Activated CD8-positive, alpha-beta memory T cell treated with anti-CD3 and anti-CD28 coated beads, Interleukin-2, amount 10 ng/mL, durations not matched to agents 7 days and 5 days (primary cell): ENCODE measurements at regions not wholly inside any gene's neighbourhood (a gene's known extent, or its start where the extent isn't known, plus 50 kb on each side); places are given as distances from the start of the nearest gene placed in this dataset.
A peak's percentile ranks its signal among the peaks of the same experiment; 100 is the strongest.

Source experiments
- ATAC-seq: fragments of 150-1000 bp; cut with Tn5 transposase; one replicate; pipeline ENCODE4 v1.10.0; 2021; ENCODE audit warnings: moderate library complexity
- CTCF ChIA-PET: fragments of 350-600 bp; sonication (Branson Sonifier 250); formaldehyde crosslinking; loops from one replicate; lab custom pipeline; 2021; ENCODE audit warnings: antibody characterized with exemption; lab: Charles Lee
- DNase-seq: peaks from one replicate; pipeline ENCODE4 v3.0.0-alpha.2; 2020
- H3K27ac Mint-ChIP-seq: one replicate; pipeline ENCODE4 v1.8.0; 2021; ENCODE audit warnings: mild to moderate bottlenecking, mixed read lengths
- H3K27me3 Mint-ChIP-seq: one replicate; pipeline ENCODE4 v1.8.0; 2021; ENCODE audit warnings: mixed read lengths
- H3K36me3 Mint-ChIP-seq: one replicate; pipeline ENCODE4 v1.8.0; 2021; ENCODE audit warnings: mild to moderate bottlenecking, mixed read lengths
- H3K4me1 Mint-ChIP-seq: one replicate; pipeline ENCODE4 v1.8.0; 2021; ENCODE audit warnings: mixed read lengths
- H3K4me3 Mint-ChIP-seq: one replicate; pipeline ENCODE4 v1.8.0; 2021; ENCODE audit warnings: mild to moderate bottlenecking, moderate library complexity, mixed read lengths
- H3K9me3 Mint-ChIP-seq: one replicate; pipeline ENCODE4 v1.8.0; 2022; ENCODE audit warnings: low read depth, mixed read lengths

GRCh38 chrX:20479896-20480295 lies 213.2 kb upstream of the RPS6KA3 start:
- H3K27me3 Mint-ChIP-seq = peaks cover 6% of the 10 kb centered on the region
- H3K4me3 Mint-ChIP-seq = no peak overlapping the region
- DNase-seq (no peak), ATAC-seq (no peak)
- no peak overlapping the region for H3K27ac Mint-ChIP-seq
- no peaks in the 10 kb centered on the region for H3K4me1 Mint-ChIP-seq
- H3K36me3 Mint-ChIP-seq = peaks cover 1% of the 10 kb centered on the region
- H3K9me3 Mint-ChIP-seq = no peaks in the 10 kb centered on the region
- CTCF ChIA-PET = no interaction called here

DNA sequence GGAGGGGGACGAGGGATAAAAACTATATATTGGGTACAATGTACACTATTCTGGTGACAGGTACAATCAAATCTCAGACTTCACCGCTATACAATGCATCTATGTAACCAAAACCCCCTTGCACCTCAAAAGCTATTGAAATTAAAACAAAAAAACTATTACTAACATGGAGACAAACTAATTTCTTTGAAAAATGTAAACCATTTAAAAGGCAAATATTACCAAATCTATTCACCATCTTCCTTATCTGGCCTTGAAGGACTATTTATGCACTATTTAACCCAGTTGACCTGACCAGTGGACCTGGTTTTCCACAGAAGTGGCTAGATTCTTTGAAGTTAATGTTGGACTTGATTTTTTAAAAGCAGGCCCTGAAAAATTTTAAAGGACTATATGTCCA lies 212.3 kb upstream of the RPS6KA3 start:
- Mint-ChIP-seq H3K4me3 (no peak overlapping the region), H3K27me3 (peaks cover 6% of the 10 kb centered on the region), H3K9me3 (no peaks in the 10 kb centered on the region), H3K4me1 (no peaks in the 10 kb centered on the region), H3K27ac (no peak overlapping the region), H3K36me3 (peaks cover 1% of the 10 kb centered on the region)
- DNase-seq (no peak), ATAC-seq (no peak)
- CTCF ChIA-PET = no interaction called here

DNA sequence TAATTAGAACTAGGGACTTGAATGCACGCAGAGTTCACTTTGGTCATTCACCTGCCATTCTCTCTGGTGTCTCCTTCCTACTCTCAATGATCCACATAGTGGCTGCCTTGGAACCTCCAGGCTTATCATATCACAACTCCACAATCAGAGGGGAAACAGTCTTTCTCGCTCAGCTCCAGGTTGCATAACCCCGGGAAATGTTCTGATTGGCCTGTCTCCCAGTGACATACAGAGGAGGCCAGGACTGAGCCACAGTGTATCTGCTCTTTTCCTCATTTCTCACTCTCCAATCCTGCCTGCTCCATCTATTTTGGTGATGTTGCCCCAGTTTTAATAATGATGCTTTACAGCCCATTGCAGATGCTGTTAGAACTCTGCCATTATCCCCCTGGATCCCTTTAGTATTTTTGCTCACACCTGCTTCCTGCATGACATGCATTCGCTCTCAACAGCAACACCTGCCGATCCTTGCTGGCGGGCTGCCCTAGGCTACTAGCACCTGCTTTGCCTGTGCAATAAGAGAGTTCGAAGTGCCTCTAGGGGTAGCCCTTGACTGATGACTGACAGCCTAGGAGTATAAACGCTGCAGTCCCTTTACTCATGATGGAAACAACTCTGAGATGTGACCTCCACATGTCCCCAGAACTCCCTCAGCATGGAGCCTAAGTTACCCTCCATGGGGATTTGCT lies 211.3 kb upstream of the RPS6KA3 start:
- DNase-seq (no peak), ATAC-seq (no peak)
- Mint-ChIP-seq H3K4me3 (no peak overlapping the region), H3K9me3 (no peaks in the 10 kb centered on the region), H3K36me3 (peaks cover 1% of the 10 kb centered on the region), H3K27ac (no peak overlapping the region), H3K4me1 (no peaks in the 10 kb centered on the region), H3K27me3 (peaks cover 6% of the 10 kb centered on the region)
- CTCF ChIA-PET = no interaction called here

GRCh38 chrX:20477219-20477618 lies 210.5 kb upstream of the RPS6KA3 start:
- CTCF ChIA-PET = no interaction called here
- no peaks in the 10 kb centered on the region for H3K4me1 Mint-ChIP-seq
- no peaks in the 10 kb centered on the region for H3K9me3 Mint-ChIP-seq
- peaks cover 1% of the 10 kb centered on the region for H3K36me3 Mint-ChIP-seq
- peaks cover 6% of the 10 kb centered on the region for H3K27me3 Mint-ChIP-seq
- no peak for ATAC-seq
- no peak overlapping the region for H3K4me3 Mint-ChIP-seq
- DNase-seq = no peak
- no peak overlapping the region for H3K27ac Mint-ChIP-seq

- Mint-ChIP-seq H3K4me1 (no peaks in the 10 kb centered on the region), H3K27ac (no peak overlapping the region), H3K4me3 (no peak overlapping the region), H3K27me3 (no peaks in the 10 kb centered on the region), H3K9me3 (no peaks in the 10 kb centered on the region), H3K36me3 (no peaks in the 10 kb centered on the region)
- ATAC-seq = no peak
- CTCF ChIA-PET = interaction anchor here (1.4 kb wide), 1 partner anchor 14 kb away, joined by 3 read pairs; no protein-coding TSS in a partner anchor
- DNase-seq = no peak
Observed at GRCh38 chrX:20472620-20473258, 206.0 kb upstream of the RPS6KA3 start.

- Mint-ChIP-seq H3K36me3 (no peaks in the 10 kb centered on the region), H3K27ac (no peak overlapping the region), H3K4me3 (no peak overlapping the region), H3K4me1 (no peaks in the 10 kb centered on the region), H3K27me3 (no peaks in the 10 kb centered on the region), H3K9me3 (no peaks in the 10 kb centered on the region)
- ATAC-seq (no peak), DNase-seq (no peak)
- CTCF ChIA-PET = interaction anchor here (1.4 kb wide), 1 partner anchor 15 kb away, joined by 3 read pairs; no protein-coding TSS in a partner anchor
Observed at GRCh38 chrX:20472148-20472547, 205.4 kb upstream of the RPS6KA3 start.

GRCh38 chrX:20471483-20471882 lies 204.8 kb upstream of the RPS6KA3 start:
- Mint-ChIP-seq H3K4me3 (no peak overlapping the region), H3K9me3 (no peaks in the 10 kb centered on the region), H3K27ac (no peak overlapping the region), H3K27me3 (no peaks in the 10 kb centered on the region), H3K36me3 (no peaks in the 10 kb centered on the region), H3K4me1 (no peaks in the 10 kb centered on the region)
- DNase-seq (no peak), ATAC-seq (no peak)
- CTCF ChIA-PET = interaction anchor here (1.4 kb wide), 1 partner anchor 15 kb away, joined by 3 read pairs; no protein-coding TSS in a partner anchor

DNA sequence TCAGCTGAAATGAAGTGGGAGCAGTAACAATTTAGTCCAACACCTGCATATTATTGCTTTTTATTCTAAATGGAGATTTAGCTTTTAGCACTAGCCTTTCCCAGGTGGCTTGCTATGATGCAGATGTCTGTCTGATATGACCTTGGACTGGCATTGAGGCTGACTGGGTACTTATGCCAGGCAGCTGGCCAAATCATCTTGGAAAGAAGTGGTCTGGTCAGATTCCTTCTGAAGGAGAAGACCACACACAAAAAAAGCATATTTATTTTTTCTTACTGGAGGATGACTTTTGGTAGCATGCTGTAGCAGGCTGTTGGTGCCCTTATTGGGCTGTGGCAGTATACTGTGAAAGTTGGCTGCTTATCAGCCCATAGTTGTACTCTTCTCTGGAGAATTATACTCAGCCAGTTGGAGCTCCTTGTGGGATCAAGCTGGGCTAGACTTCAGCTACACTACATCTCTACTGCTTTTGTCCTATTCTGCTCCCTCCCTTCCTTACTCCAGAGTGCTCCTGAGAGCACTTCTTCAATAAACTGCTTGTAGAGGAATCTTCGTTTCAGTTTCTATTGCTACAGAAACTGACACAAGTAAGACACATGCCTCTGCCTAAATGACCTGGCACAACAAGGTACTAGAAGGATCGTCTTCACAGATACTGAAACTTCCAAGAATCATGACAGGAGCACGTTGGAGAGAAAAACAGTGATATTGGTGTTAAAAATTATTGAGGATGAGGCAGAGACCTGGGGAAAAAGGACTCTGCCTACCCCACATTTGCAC lies 196.8 kb upstream of the RPS6KA3 start:
- H3K36me3 Mint-ChIP-seq = peaks cover 8% of the 10 kb centered on the region
- H3K27ac Mint-ChIP-seq = peak overlapping the region; percentile 6
- peak overlapping the region; percentile 25 for H3K4me3 Mint-ChIP-seq
- no peaks in the 10 kb centered on the region for H3K9me3 Mint-ChIP-seq
- H3K4me1 Mint-ChIP-seq = peaks cover 27% of the 10 kb centered on the region
- H3K27me3 Mint-ChIP-seq = peaks cover 9% of the 10 kb centered on the region
- no peak for DNase-seq
- CTCF ChIA-PET = no interaction called here
- ATAC-seq = peak; percentile 75

DNA sequence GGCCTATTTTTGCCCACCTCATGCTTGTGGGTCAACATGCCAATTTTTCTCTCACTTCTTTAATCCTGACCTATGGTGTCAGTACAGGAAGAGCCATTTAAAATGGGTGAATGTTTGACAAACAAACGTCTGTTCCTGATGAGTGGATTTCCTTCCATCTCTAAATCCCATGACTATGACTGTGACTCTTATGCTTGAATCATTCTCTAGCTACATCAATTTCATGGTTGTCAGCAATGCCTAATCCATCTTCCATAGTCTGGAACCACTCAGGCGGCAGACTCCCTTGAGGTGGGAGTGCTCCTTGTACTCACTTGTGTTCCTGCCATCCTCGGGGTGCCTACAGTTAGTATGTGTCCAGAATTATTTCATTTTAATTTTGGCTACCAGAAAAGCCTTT lies 194.9 kb upstream of the RPS6KA3 start:
- CTCF ChIA-PET = no interaction called here
- Mint-ChIP-seq H3K27me3 (peaks cover 12% of the 10 kb centered on the region), H3K9me3 (no peaks in the 10 kb centered on the region), H3K36me3 (peaks cover 10% of the 10 kb centered on the region), H3K4me3 (no peak overlapping the region), H3K27ac (no peak overlapping the region), H3K4me1 (peaks cover 28% of the 10 kb centered on the region)
- DNase-seq (no peak), ATAC-seq (no peak)

DNA sequence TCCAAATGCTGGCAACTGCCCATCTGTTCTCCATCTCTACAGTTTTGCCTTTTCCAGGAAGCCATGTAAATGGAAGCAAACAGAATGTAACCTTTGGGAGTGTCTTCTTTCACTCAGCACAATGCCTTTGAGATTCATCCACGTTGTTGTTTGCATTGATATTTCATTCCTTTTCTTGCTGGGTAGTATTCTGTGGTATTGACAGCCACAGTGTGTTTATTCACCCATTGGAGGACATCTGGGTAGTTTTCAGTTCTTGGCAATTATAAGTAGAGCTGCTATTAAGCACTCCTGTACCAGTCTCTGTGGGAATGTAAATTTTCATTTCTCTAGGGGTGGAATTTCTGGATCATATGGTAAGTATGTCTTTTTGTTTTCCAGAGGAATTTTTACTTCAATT lies 194.3 kb upstream of the RPS6KA3 start:
- CTCF ChIA-PET = no interaction called here
- ATAC-seq = no peak

GRCh38 chrX:20459410-20460350 lies 193.0 kb upstream of the RPS6KA3 start:
- Mint-ChIP-seq H3K27me3 (peaks cover 16% of the 10 kb centered on the region), H3K4me3 (no peak overlapping the region), H3K9me3 (no peaks in the 10 kb centered on the region), H3K36me3 (peaks cover 7% of the 10 kb centered on the region), H3K4me1 (peaks cover 35% of the 10 kb centered on the region), H3K27ac (peak overlapping the region; percentile 54)
- peak; percentile 46 for DNase-seq
- CTCF ChIA-PET = no interaction called here
- ATAC-seq = peak; percentile 47

More for the DNA sequence above, 194.3 kb upstream of the RPS6KA3 start:
- Mint-ChIP-seq H3K9me3 (no peaks in the 10 kb centered on the region), H3K36me3 (peaks cover 11% of the 10 kb centered on the region), H3K4me3 (no peak overlapping the region), H3K27me3 (peaks cover 16% of the 10 kb centered on the region), H3K27ac (no peak overlapping the region), H3K4me1 (peaks cover 28% of the 10 kb centered on the region)
- DNase-seq = no peak

DNA sequence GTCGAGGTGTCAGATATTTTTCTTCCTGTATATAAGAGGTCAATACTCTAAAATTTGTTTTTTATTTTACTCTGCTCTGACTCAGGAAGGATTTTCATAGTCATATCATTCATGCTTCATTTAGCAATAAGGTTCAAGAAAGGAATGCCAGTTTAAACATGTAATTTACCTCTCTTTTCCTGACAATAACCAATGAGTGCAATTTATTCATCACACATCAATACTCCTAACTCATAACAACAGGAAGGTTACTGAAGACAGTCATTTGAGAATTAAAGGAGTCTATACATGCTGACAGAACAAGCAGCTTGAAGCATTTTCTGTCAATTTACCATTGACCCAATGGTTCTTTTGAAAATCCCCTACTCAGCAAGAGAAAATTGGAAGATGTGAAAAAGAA lies 190.3 kb upstream of the RPS6KA3 start:
- H3K4me3 Mint-ChIP-seq = no peak overlapping the region
- H3K4me1 Mint-ChIP-seq = peaks cover 51% of the 10 kb centered on the region
- no peak for ATAC-seq
- H3K27me3 Mint-ChIP-seq = peaks cover 15% of the 10 kb centered on the region
- no peak overlapping the region for H3K27ac Mint-ChIP-seq
- no peak for DNase-seq
- no peaks in the 10 kb centered on the region for H3K9me3 Mint-ChIP-seq
- H3K36me3 Mint-ChIP-seq = peaks cover 4% of the 10 kb centered on the region
- CTCF ChIA-PET = no interaction called here

GRCh38 chrX:20455001-20455400 lies 188.3 kb upstream of the RPS6KA3 start:
- DNase-seq (no peak), ATAC-seq (no peak)
- Mint-ChIP-seq H3K4me1 (peaks cover 53% of the 10 kb centered on the region), H3K36me3 (peaks cover 8% of the 10 kb centered on the region), H3K9me3 (peaks cover 3% of the 10 kb centered on the region), H3K27ac (no peak overlapping the region), H3K4me3 (no peak overlapping the region), H3K27me3 (peaks cover 11% of the 10 kb centered on the region)
- CTCF ChIA-PET = no interaction called here
